BJ (cell line): ENCODE measurements at regions not wholly inside any gene's neighbourhood (a gene's known extent, or its start where the extent isn't known, plus 50 kb on each side); places are given as distances from the start of the nearest gene placed in this dataset.
"Not testable (repeated sequence)": the region's sequence is repeated elsewhere in the genome, so short reads cannot be mapped to it uniquely, and the experiment has no call there.

ENCODE experiments used
- CTCF ChIA-PET: fragments of 350-600 bp; formaldehyde crosslinking; extraction: SDS; loops from one replicate; lab custom pipeline; 2021; ENCODE audit warnings: antibody characterized with exemption, inconsistent platforms; lab: Yijun Ruan, JAX
- POLR2A ChIA-PET: fragments of 300-600 bp; sonication (Branson Sonifier 250); formaldehyde crosslinking; extraction: SDS; loops from one replicate; lab custom pipeline; 2021; ENCODE audit warnings: antibody characterized with exemption; lab: Charles Lee
- DNase-seq: peaks from one replicate; pipeline ENCODE4 v3.0.0-alpha.2; 2011; ENCODE audit warnings: low read depth
- H3K27me3 ChIP-seq: 2 replicates; pipeline ENCODE4 v1.6.0; 2011; ENCODE audit warnings: low read length; ENCODE audit not compliant: control insufficient read depth, insufficient read depth
- H3K36me3 ChIP-seq: 2 replicates; pipeline ENCODE4 v1.5.1; 2011; ENCODE audit warnings: low read length; ENCODE audit not compliant: control insufficient read depth, insufficient read depth
- H3K4me3 ChIP-seq: 2 replicates; pipeline ENCODE4 v1.5.1; 2011; ENCODE audit warnings: low read depth, mild to moderate bottlenecking, control low read depth, low read length
- CTCF ChIP-seq: IDR thresholded peaks from 2 replicates; pipeline ENCODE4 v1.5.1; 2011; ENCODE audit warnings: low read depth, mild to moderate bottlenecking, control low read depth, inconsistent platforms, low read length, moderate library complexity; ENCODE audit not compliant: insufficient read depth

- DNase-seq = no peak
- ChIA-PET POLR2A (no interaction called here), CTCF (interaction anchor here (0.6 to 0.7 kb wide), 2 partner anchors 825 to 1003 kb away, joined by 3 read pairs; no protein-coding TSS in a partner anchor)
- no peaks in the 10 kb centered on the region for H3K27me3 ChIP-seq
- no peaks in the 10 kb centered on the region for H3K36me3 ChIP-seq
- TF ChIP-seq CTCF = no peak
- H3K4me3 ChIP-seq = no peak overlapping the region
Observed at GRCh38 chrX:75596178-75596577, 73.3 kb upstream of the ZDHHC15 start.

- CTCF ChIA-PET, POLR2A ChIA-PET: not testable (repeated sequence)
Observed at GRCh38 chrX:75593186-75593585, 70.3 kb upstream of the ZDHHC15 start.

GRCh38 chrX:75582511-75582910 is 59.7 kb upstream of the ZDHHC15 start:
- no peak for DNase-seq
- TF ChIP-seq CTCF = no peak
- H3K4me3 ChIP-seq = no peak overlapping the region
- CTCF ChIA-PET = no interaction called here
- H3K27me3 ChIP-seq = no peaks in the 10 kb centered on the region
- POLR2A ChIA-PET = no interaction called here
- no peaks in the 10 kb centered on the region for H3K36me3 ChIP-seq

More at GRCh38 chrX:75593186-75593585, 70.3 kb upstream of the ZDHHC15 start:
- H3K4me3 ChIP-seq, DNase-seq, H3K36me3 ChIP-seq, H3K27me3 ChIP-seq: not testable (repeated sequence)
